Glutamatergic neuron (in vitro differentiated cells): ENCODE measurements at regions not wholly inside any gene's neighbourhood (a gene's known extent, or its start where the extent isn't known, plus 50 kb on each side); places are given as distances from the start of the nearest gene placed in this dataset.
"Not testable (repeated sequence)": the region's sequence is repeated elsewhere in the genome, so short reads cannot be mapped to it uniquely, and the experiment has no call there.

Experiments used
- DNase-seq: peaks from one replicate; pipeline ENCODE4 v3.0.0; 2022
- H3K27ac Mint-ChIP-seq: one replicate; pipeline ENCODE4 v1.8.0; 2020; ENCODE audit warnings: mild to moderate bottlenecking, mixed read lengths, inconsistent platforms; ENCODE audit not compliant: unreplicated experiment
- H3K27me3 Mint-ChIP-seq: one replicate; pipeline ENCODE4 v1.8.0; 2020; ENCODE audit warnings: mild to moderate bottlenecking, moderate library complexity, mixed read lengths, inconsistent platforms; ENCODE audit not compliant: unreplicated experiment
- H3K36me3 Mint-ChIP-seq: one replicate; pipeline ENCODE4 v1.8.0; 2020; ENCODE audit warnings: mild to moderate bottlenecking, mixed read lengths, inconsistent platforms; ENCODE audit not compliant: unreplicated experiment
- H3K4me1 Mint-ChIP-seq: one replicate; pipeline ENCODE4 v1.8.0; 2020; ENCODE audit warnings: mild to moderate bottlenecking, low read depth, mixed read lengths, inconsistent platforms; ENCODE audit not compliant: unreplicated experiment
- H3K4me3 Mint-ChIP-seq: one replicate; pipeline ENCODE4 v1.8.0; 2020; ENCODE audit warnings: mild to moderate bottlenecking, mixed read lengths, inconsistent platforms; ENCODE audit not compliant: unreplicated experiment
- H3K9me3 Mint-ChIP-seq: one replicate; pipeline ENCODE4 v1.8.0; 2020; ENCODE audit warnings: mild to moderate bottlenecking, moderate library complexity, mixed read lengths, inconsistent platforms; ENCODE audit not compliant: unreplicated experiment
- CTCF ChIP-seq: fragments of 200-600 bp; sonication (generic); IDR thresholded peaks from one replicate; pipeline ENCODE4 v1.5.0; 2021; ENCODE audit not compliant: partially characterized antibody, unreplicated experiment

- TF ChIP-seq CTCF = no peak
- Mint-ChIP-seq H3K9me3 (peaks cover 5% of the 10 kb centered on the region), H3K4me1 (no peaks in the 10 kb centered on the region)
Observed at GRCh38 chr2:44063033-44063432, 67.2 kb upstream of the LRPPRC start.

GRCh38 chr2:44064281-44064680 is 68.5 kb upstream of the LRPPRC start:
- DNase-seq, H3K27ac Mint-ChIP-seq, H3K4me3 Mint-ChIP-seq, H3K27me3 Mint-ChIP-seq, H3K4me1 Mint-ChIP-seq, H3K9me3 Mint-ChIP-seq: not testable (repeated sequence)
- peaks cover 14% of the 10 kb centered on the region for H3K36me3 Mint-ChIP-seq

More at GRCh38 chr2:44063033-44063432, 67.2 kb upstream of the LRPPRC start:
- H3K36me3 Mint-ChIP-seq = peaks cover 4% of the 10 kb centered on the region
- H3K4me3 Mint-ChIP-seq = no peak overlapping the region
- no peak for DNase-seq
- H3K27me3 Mint-ChIP-seq = peaks cover 3% of the 10 kb centered on the region
- no peak overlapping the region for H3K27ac Mint-ChIP-seq

DNA sequence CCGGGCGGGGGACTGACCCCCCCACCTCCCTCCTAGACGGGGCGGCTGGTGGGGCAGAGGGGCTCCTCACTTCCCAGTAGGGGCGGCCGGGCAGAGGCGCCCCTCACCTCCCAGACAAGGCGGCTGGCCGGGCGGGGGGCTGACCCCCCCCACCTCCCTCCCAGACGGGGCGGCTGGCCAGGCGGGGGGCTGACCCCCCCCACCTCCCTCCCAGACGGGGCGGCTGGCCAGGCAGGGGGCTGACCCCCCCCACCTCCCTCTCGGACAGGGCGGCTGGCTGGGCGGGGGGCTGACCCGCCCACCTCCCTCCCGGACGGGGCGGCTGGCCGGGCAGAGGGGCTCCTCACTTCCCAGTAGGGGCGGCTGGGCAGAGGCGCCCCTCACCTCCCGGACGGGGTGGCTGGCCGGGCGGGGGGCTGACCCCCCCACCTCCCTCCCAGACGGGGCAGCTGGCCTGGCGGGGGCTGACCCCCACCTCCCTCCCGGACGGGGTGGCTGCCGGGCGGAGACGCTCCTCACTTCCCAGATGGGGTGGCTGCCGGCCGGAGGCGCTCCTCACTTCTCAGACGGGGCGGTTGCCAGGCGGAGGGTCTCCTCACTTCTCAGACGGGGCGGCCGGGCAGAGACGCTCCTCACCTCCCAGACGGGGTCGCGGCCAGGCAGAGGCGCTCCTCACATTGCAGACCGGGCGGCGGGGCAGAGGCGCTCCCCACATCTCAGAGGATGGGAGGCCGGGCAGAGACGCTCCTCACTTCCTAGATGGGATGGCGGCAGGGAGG is 71.4 kb upstream of the LRPPRC start:
- peaks cover 11% of the 10 kb centered on the region for H3K9me3 Mint-ChIP-seq
- peaks cover 18% of the 10 kb centered on the region for H3K36me3 Mint-ChIP-seq
- H3K27me3 Mint-ChIP-seq, H3K4me3 Mint-ChIP-seq, H3K4me1 Mint-ChIP-seq, DNase-seq, H3K27ac Mint-ChIP-seq: not testable (repeated sequence)

GRCh38 chr2:44067791-44068181 is 72.0 kb upstream of the LRPPRC start:
- peaks cover 18% of the 10 kb centered on the region for H3K36me3 Mint-ChIP-seq
- H3K4me3 Mint-ChIP-seq, H3K27me3 Mint-ChIP-seq, H3K27ac Mint-ChIP-seq, H3K4me1 Mint-ChIP-seq, DNase-seq: not testable (repeated sequence)
- H3K9me3 Mint-ChIP-seq = peaks cover 11% of the 10 kb centered on the region

DNA sequence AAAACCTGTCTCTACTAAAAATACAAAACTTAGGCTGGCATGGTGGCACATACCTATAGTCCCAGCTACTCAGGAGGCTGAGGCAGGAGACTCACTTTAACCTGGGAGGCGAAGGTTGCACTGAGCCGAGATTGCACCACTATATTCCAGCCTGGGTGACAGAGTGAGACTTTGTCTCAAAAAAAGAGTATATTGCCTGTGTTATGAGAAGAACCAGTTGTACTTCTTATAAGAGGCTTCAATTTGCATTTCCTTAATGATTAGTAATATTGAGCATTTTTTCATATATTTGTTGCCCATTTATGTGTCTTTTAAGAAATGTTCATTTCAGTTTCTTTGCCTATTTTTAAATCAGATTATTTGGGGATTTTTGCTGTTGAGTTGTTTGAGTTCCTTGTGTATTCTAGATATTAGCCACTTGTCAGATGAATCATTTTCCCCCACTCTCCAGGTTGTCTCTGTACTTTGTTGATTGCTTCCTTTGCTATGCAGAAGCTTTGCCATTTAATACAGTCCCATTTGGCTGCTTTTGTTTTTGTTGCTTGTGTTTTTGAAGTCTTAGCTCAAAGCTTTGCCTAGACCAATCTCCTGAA is 75.8 kb upstream of the LRPPRC start:
- no peak for DNase-seq
- Mint-ChIP-seq H3K27me3 (peaks cover 5% of the 10 kb centered on the region), H3K36me3 (peaks cover 14% of the 10 kb centered on the region), H3K4me1 (no peaks in the 10 kb centered on the region), H3K9me3 (peaks cover 9% of the 10 kb centered on the region), H3K27ac (no peak overlapping the region), H3K4me3 (no peak overlapping the region)
- no peak for TF ChIP-seq CTCF

DNA sequence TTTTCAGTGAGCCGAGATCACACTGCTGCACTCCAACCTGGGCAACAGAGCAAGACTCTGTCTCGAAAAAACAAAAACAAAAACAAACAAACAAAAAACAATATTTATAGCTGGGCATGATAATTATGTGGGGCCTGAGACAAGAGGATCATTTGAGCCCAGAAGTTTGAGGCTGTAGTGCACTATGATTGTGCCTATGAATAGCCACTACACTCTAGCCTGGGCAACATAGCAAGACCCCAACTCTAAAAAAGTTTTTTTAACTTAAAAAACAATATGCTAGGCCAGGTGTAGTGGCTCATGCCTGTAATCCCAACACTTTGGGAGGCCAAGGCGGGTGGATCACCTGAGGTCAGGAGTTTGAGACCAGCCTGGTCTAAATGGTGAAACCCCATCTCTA is 77.9 kb upstream of the LRPPRC start:
- not testable (repeated sequence) for H3K4me3 Mint-ChIP-seq

GRCh38 chr2:44074795-44075194 is 79.0 kb upstream of the LRPPRC start:
- H3K36me3 Mint-ChIP-seq, H3K4me1 Mint-ChIP-seq, H3K4me3 Mint-ChIP-seq, H3K27ac Mint-ChIP-seq, H3K27me3 Mint-ChIP-seq, H3K9me3 Mint-ChIP-seq, DNase-seq: not testable (repeated sequence)

More for the DNA sequence above, 77.9 kb upstream of the LRPPRC start:
- not testable (repeated sequence) for H3K9me3 Mint-ChIP-seq, H3K4me1 Mint-ChIP-seq, DNase-seq, H3K36me3 Mint-ChIP-seq, H3K27me3 Mint-ChIP-seq, H3K27ac Mint-ChIP-seq
